HG02943 (cell line): ENCODE measurements at regions not wholly inside any gene's neighbourhood (a gene's known extent, or its start where the extent isn't known, plus 50 kb on each side); places are given as distances from the start of the nearest gene placed in this dataset.
"Not testable (repeated sequence)": the region's sequence is repeated elsewhere in the genome, so short reads cannot be mapped to it uniquely, and the experiment has no call there.

Experiments used
- ATAC-seq: cut with Tn5 transposase; IDR thresholded peaks from one replicate; pipeline ENCODE4 v1.9.1; 2021; ENCODE audit warnings: mild to moderate bottlenecking, low read depth, moderate library complexity; ENCODE audit not compliant: unreplicated experiment

- ATAC-seq: not testable (repeated sequence)
These were observed 128.9 kb upstream of the NBPF11 start for GRCh38 chr1:148280831-148281572.

DNA sequence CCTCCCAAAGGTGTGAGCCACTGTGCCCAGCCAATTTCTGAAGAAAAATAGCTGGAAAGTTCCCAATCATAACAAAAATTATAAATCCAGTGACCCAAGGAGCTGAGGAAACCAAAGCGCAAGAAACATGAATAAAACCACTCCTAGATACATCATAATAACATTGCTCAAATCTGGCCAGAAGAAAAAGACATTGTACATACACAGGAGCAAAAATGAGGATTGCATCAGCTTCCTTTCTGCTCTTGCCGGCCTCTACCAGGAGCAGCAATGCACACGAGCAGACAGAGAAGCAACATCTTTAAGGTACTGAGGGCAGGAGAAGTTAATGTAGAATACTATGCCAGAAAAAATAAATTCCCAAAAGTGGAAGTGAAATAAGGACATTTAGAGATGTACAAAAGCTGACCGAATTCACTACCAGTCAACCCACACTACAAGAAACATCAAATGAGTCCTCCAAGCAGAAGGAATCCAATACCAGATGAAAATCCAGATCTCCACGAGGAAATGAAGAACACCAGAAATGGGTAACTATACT is 127.0 kb upstream of the NBPF11 start:
- ATAC-seq: not testable (repeated sequence)

DNA sequence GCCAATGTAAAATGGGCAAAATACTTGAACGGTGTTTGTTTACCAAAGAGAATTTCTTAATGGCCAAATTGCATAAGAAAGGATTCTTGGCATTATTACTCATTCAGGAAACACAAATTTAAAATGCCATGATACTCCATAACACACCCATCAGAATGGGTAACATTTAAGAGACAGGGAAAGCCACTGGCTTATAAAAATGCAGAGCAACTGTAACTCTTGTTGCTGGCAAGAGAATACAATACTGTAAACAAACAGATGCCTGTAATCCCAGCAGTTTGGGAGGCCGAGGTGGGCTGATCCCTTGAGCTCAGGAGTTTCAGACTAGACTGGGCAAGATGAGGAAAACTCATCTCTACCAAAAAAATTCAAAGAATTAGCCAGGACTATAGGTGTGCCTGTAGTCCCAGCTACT is 125.8 kb upstream of the NBPF11 start:
- not testable (repeated sequence) for ATAC-seq

DNA sequence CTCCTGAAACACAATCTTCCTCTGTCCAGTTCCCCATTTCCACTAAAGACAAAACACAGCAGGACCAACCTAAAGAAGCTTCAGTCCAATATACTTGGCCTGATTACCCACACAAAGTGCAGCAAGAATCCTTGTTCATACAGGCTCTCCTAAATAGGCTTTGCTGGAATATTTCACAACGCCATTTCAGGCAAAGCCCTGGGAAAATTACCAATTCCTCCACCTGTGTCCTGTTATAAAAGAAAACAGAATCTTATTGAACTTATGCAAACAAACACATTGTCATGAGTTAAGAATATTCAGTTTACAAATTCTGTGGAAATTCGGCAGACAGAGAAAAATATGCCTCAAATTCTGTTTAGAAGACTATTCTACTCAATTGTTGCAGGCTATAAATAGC is 115.0 kb upstream of the NBPF11 start:
- not testable (repeated sequence) for ATAC-seq

DNA sequence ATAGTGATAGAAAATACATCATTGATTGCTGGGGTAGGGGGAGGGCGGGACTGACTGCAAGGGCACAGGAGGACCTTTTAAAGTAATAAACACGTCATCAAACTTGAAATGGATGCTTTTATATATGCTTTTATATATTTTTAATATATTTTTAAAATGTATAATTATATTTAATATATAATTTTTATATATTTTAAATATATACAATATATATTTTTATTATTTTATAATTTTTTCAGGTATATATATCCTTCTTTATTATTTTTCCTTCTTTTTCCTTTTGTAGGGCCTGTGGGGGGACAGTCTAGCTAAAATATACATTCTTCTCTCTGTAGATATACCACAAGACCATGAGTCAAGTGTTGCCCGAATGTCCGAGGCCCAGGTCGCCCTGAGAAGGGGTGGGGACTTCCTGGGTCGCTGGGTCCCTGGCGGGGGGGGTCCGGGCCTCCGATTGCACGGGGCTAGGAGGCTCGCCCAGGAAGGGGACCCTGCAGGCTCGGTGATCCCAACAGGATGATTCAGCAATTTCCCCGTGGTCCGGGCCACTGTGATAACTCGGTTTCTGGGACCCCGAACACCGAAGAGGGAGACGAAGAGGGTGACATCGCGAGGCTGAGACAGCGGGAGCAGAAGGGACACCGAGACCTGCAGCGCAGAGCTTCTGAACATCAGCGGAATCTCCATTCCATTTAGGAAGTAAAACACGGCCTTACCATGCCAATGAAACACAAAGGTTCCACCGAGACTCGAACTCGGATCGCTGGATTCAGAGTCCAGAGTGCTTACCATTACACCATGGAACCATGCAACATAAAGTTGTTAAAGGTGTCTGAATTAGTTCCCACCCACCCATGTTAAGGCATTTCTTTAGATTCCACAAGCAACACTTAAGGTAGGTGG is 112.5 kb upstream of the NBPF11 start:
- no peak for ATAC-seq

GRCh38 chr1:148263906-148264255 is 111.8 kb upstream of the NBPF11 start:
- ATAC-seq: no peak

- no peak for ATAC-seq
These were observed 111.2 kb upstream of the NBPF11 start for GRCh38 chr1:148263128-148263905.

GRCh38 chr1:148261684-148262083 is 109.6 kb upstream of the NBPF11 start:
- ATAC-seq: not testable (repeated sequence)

GRCh38 chr1:148257886-148258285 is 105.8 kb upstream of the NBPF11 start:
- ATAC-seq: not testable (repeated sequence)

- ATAC-seq: not testable (repeated sequence)
These were observed 102.7 kb upstream of the NBPF11 start for GRCh38 chr1:148254611-148255429.

DNA sequence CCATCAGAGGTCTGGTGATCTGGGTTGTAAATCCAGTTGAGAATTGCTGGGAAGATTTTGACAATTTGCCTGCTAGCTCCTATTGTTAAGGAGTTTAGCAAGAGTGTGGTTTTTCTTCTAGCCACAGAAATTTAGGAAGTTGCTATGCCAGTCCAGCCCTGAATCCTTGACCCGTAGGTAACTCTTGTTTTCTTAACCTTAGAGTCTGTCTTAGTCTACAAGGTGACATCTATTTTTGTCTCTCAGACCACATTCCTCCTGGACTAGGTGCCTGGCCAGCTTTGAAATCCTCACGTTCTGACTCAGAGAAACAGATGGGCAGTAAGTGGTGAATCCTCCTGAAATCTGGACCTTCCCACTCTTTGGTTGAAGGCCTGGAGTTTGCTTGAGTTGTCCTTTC is 101.7 kb upstream of the NBPF11 start:
- ATAC-seq: not testable (repeated sequence)

DNA sequence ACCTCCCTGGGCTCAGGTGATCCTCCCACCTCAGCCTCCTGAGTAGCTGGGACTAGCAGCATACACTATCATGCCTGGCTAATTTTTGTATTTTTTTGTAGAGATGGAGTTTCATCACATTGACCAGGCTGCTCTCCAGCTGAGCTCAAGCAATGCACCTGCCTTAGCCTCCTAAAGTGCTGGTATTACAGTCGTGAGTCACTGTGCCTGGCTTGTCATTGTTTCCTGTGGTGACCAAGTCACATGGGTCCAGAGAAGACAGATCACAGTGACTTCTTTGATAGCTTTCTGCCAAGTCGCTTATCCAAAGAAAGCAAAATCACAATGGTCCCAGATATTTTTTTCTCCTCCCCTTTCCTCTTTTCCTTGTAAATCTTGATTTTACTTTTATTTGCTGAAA is 96.7 kb upstream of the NBPF11 start:
- ATAC-seq: not testable (repeated sequence)

GRCh38 chr1:148246258-148246861 is 94.3 kb upstream of the NBPF11 start:
- ATAC-seq: not testable (repeated sequence)

GRCh38 chr1:148245843-148246242 is 93.8 kb upstream of the NBPF11 start:
- ATAC-seq: not testable (repeated sequence)

GRCh38 chr1:148245443-148245842 is 93.4 kb upstream of the NBPF11 start:
- ATAC-seq: not testable (repeated sequence)

DNA sequence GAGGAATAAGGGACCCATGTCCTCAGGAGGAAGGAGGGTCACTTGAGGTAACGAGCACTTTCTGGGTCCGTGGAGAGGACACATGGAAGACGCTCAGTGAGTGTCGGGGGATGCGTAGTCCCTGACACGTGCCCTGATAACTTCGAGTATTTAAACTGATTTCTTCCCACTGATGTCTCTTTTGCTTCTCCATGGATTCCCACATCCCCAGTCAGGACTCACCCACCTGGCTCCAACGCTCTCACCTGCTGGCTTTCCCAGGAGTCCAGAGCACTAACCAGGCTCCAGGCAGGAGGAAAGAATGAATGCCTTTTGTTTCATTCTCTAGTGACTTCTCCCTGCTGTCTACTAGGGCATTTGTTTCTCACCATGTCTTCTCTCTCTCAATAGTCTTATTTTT is 81.2 kb upstream of the NBPF11 start:
- ATAC-seq: not testable (repeated sequence)

- ATAC-seq: not testable (repeated sequence)
These were observed 76.8 kb upstream of the NBPF11 start for GRCh38 chr1:148228846-148229245.

DNA sequence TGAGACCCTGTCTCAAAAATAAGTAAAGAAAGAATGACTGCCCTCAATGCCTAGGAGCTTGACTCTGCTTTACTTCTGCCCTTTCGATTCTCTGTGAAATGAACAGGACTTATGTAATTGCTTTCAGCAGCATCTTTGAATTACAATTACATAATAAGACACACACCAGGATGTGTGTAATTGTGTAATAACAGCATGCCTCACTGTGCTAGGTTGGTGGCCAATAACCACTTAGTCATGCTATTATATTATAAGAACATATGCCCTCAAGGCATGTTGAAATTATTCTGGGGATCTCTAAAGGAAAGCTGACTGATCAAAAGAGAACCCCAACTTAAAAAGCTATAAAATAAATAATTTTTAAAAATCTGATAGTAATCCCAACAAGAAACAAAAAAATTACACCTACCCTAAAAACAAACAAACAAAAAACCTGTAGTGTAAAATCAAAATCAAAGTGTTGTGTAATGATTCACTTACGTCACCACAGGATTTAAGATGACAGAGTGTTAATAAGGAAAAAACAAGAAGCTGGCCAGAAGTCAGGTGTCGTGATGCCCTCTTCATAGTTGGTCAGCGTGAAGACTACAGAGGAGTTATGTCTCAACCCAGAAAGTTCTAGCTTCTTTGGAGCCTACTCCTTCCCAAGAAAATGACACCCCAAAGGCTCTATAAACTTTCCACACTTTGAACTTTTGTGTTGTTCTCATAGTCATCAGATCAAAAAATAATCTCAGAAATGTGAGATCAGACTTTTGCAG is 70.5 kb upstream of the NBPF11 start:
- not testable (repeated sequence) for ATAC-seq
